H1 (cell line): ENCODE measurements at regions not wholly inside any gene's neighbourhood (a gene's known extent, or its start where the extent isn't known, plus 50 kb on each side); places are given as distances from the start of the nearest gene placed in this dataset.

ENCODE experiments used
- CTCF ChIA-PET: fragments of 300-600 bp; sonication (Branson Sonifier 250); formaldehyde crosslinking; loops from one replicate; lab custom pipeline; 2021; ENCODE audit not compliant: partially characterized antibody; lab: Charles Lee
- POLR2A ChIA-PET: fragments of 300-600 bp; sonication (Branson Sonifier 250); formaldehyde crosslinking; loops from one replicate; lab custom pipeline; 2021; ENCODE audit warnings: inconsistent platforms; ENCODE audit not compliant: partially characterized antibody; lab: Charles Lee
- DNase-seq, 2 experiments: peaks; one replicate each; pipeline versions ENCODE4 v3.0.0 to v3.0.0-alpha.2; 2010 to 2022; ENCODE audit warnings: low spot score in 2 of 2, low read depth in 1 of 2, mixed read lengths in 1 of 2
- FAIRE-seq: peaks from 2 replicates; lab custom pipeline; 2011; peaks lifted over from hg19 to GRCh38; lab: Jason Lieb, UNC
- H2AFZ ChIP-seq: 2 replicates; pipeline ENCODE4 v1.8.1; 2012; ENCODE audit warnings: low read length, inconsistent platforms
- H2AK5ac ChIP-seq: 2 replicates; pipeline ENCODE4 v1.6.1; 2013; ENCODE audit warnings: low read depth, low read length
- H2BK120ac ChIP-seq: replicated peaks from 2 replicates; pipeline ENCODE3; 2013; ENCODE audit warnings: low read depth, low read length, inconsistent platforms
- H2BK12ac ChIP-seq: 2 replicates; pipeline ENCODE4 v1.6.1; 2013; ENCODE audit warnings: low read depth, low read length
- H2BK15ac ChIP-seq: 2 replicates; pipeline ENCODE4 v1.6.1; 2013; ENCODE audit warnings: low read length
- H2BK20ac ChIP-seq: 2 replicates; pipeline ENCODE4 v1.6.1; 2013; ENCODE audit warnings: low read length
- H2BK5ac ChIP-seq: 2 replicates; pipeline ENCODE4 v1.6.1; 2013; ENCODE audit warnings: low read depth, low read length
- H3K14ac ChIP-seq: 2 replicates; pipeline ENCODE4 v1.6.1; 2013; ENCODE audit warnings: inconsistent platforms; ENCODE audit not compliant: insufficient read length
- H3K18ac ChIP-seq: 2 replicates; pipeline ENCODE4 v1.6.1; 2013; ENCODE audit warnings: low read length; ENCODE audit errors: extremely low read depth
- H3K23ac ChIP-seq: 2 replicates; pipeline ENCODE4 v1.6.1; 2013; ENCODE audit warnings: inconsistent platforms; ENCODE audit not compliant: insufficient read length
- H3K23me2 ChIP-seq: 2 replicates; pipeline ENCODE4 v1.6.1; 2013; ENCODE audit warnings: low read depth, low read length
- H3K27ac ChIP-seq: 2 replicates; pipeline ENCODE4 v1.6.1; 2011; ENCODE audit warnings: low read depth, low read length, inconsistent platforms
- H3K27me3 ChIP-seq, 4 experiments: replicated peaks in 1 of 4; 1 replicate in 1 of 4; 2 replicates in 3 of 4; pipeline versions ENCODE4 v1.6.1 to v1.8.1; 2011 to 2013; ENCODE audit warnings: low read length in 3 of 4, mild to moderate bottlenecking in 3 of 4, inconsistent platforms in 2 of 4, mixed read lengths in 2 of 4, moderate library complexity in 1 of 4; ENCODE audit not compliant: control insufficient read depth in 3 of 4, insufficient read depth in 3 of 4; ENCODE audit errors: extremely low read depth in 1 of 4
- H3K36me3 ChIP-seq, 4 experiments: 2 replicates each; pipeline versions ENCODE4 v1.6.1 to v1.8.1; 2011 to 2013; ENCODE audit warnings: mild to moderate bottlenecking in 4 of 4, low read length in 3 of 4, moderate library complexity in 2 of 4, control low read depth in 1 of 4, inconsistent platforms in 1 of 4; ENCODE audit not compliant: insufficient read depth in 4 of 4, control insufficient read depth in 2 of 4
- H3K4ac ChIP-seq: replicated peaks from 2 replicates; pipeline ENCODE3; 2013; ENCODE audit warnings: low read length, low read depth, mixed read lengths, inconsistent platforms; ENCODE audit not compliant: insufficient read length
- H3K4me1 ChIP-seq, 4 experiments: replicated peaks in 1 of 4; 1 replicate in 1 of 4; 2 replicates in 3 of 4; pipeline versions ENCODE4 v1.6.1 to v1.8.1; 2011 to 2013; ENCODE audit warnings: low read length in 3 of 4, inconsistent platforms in 2 of 4, mixed read lengths in 1 of 4; ENCODE audit not compliant: insufficient read depth in 4 of 4, control insufficient read depth in 3 of 4
- H3K4me2 ChIP-seq, 2 experiments: 2 replicates each; pipeline versions ENCODE4 v1.6.1 to v1.8.1; 2011 to 2013; ENCODE audit warnings: low read depth in 2 of 2, low read length in 2 of 2, control low read depth in 1 of 2, inconsistent platforms in 1 of 2, mild to moderate bottlenecking in 1 of 2; ENCODE audit not compliant: insufficient read depth in 1 of 2
- H3K4me3 ChIP-seq, 4 experiments: fragments of 200-600, 300-600 bp in 1 of 4; sonication (generic), shearing (Covaris generic), sonication (Bioruptor Twin) in 1 of 4; 2 replicates each; pipeline versions ENCODE4 v1.5.1 to v1.8.1; 2011 to 2016; ENCODE audit warnings: low read length in 4 of 4, low read depth in 3 of 4, control low read depth in 2 of 4, inconsistent platforms in 2 of 4, mild to moderate bottlenecking in 2 of 4, mixed read lengths in 1 of 4, moderate library complexity in 1 of 4; ENCODE audit not compliant: insufficient read depth in 2 of 4; ENCODE audit errors: extremely low read depth in 1 of 4
- H3K56ac ChIP-seq: replicated peaks from 2 replicates; pipeline ENCODE3; 2013; ENCODE audit warnings: low read depth, mild to moderate bottlenecking, mixed read lengths, low read length, inconsistent platforms; ENCODE audit not compliant: insufficient read length
- H3K79me1 ChIP-seq: 2 replicates; pipeline ENCODE4 v1.6.1; 2013; ENCODE audit warnings: low read depth, low read length, control low read depth
- H3K79me2 ChIP-seq, 2 experiments: 2 replicates each; pipeline versions ENCODE4 v1.6.1 to v1.8.1; 2012 to 2013; ENCODE audit warnings: low read length in 2 of 2, mild to moderate bottlenecking in 2 of 2, inconsistent platforms in 1 of 2; ENCODE audit not compliant: insufficient read depth in 2 of 2, control insufficient read depth in 1 of 2
- H3K9ac ChIP-seq, 4 experiments: replicated peaks in 1 of 4; 1 replicate in 1 of 4; 2 replicates in 3 of 4; pipeline versions ENCODE4 v1.6.1 to v1.8.1; 2011 to 2013; ENCODE audit warnings: low read depth in 3 of 4, low read length in 3 of 4, control low read depth in 2 of 4, mild to moderate bottlenecking in 2 of 4, moderate library complexity in 2 of 4, inconsistent platforms in 1 of 4; ENCODE audit errors: extremely low read depth in 1 of 4
- H3K9me3 ChIP-seq, 2 experiments: 2 replicates each; pipeline versions ENCODE4 v1.6.1 to v1.8.1; 2012 to 2013; ENCODE audit warnings: mild to moderate bottlenecking in 2 of 2, moderate library complexity in 2 of 2, control low read depth in 1 of 2, inconsistent platforms in 1 of 2, low read depth in 1 of 2, low read length in 1 of 2, mixed read lengths in 1 of 2; ENCODE audit not compliant: insufficient read depth in 2 of 2
- H4K20me1 ChIP-seq, 2 experiments: replicated peaks in 1 of 2; 2 replicates each; pipeline versions ENCODE3 to v1.8.1; 2011 to 2013; ENCODE audit warnings: inconsistent platforms in 2 of 2, low read length in 2 of 2, mild to moderate bottlenecking in 1 of 2; ENCODE audit not compliant: insufficient read depth in 2 of 2, control insufficient read depth in 1 of 2
- H4K5ac ChIP-seq: 2 replicates; pipeline ENCODE4 v1.6.1; 2013; ENCODE audit warnings: low read length, low read depth, mixed read lengths, inconsistent platforms; ENCODE audit not compliant: insufficient read length
- H4K8ac ChIP-seq: 2 replicates; pipeline ENCODE4 v1.8.0; 2013; ENCODE audit warnings: mild to moderate bottlenecking, moderate library complexity, low read length, inconsistent platforms; ENCODE audit not compliant: insufficient read depth; ENCODE audit errors: extremely low read depth
- H4K91ac ChIP-seq: replicated peaks from 2 replicates; pipeline ENCODE3; 2013; ENCODE audit warnings: low read length, mixed read lengths, inconsistent platforms; ENCODE audit not compliant: insufficient read length
- PHF8 ChIP-seq: fragments of 200-600 bp; sonication (generic); conservative IDR thresholded peaks from 2 replicates; pipeline ENCODE4 v1.7.1; 2012; ENCODE audit warnings: low read depth, mild to moderate bottlenecking, inconsistent platforms, low read length, moderate library complexity
- WGBS, 2 experiments: shearing (Covaris generic) in 1 of 2; methylation state at CpG; one replicate each; pipeline versions ENCODE4 v1.1.6 to v1.1.7; 2013 to 2015; ENCODE audit warnings: low lambda C conversion rate in 2 of 2, mixed read lengths in 2 of 2, inconsistent platforms in 1 of 2, low coverage in 1 of 2, missing lambda C conversion rate in 1 of 2; ENCODE audit not compliant: insufficient replicate concordance in 2 of 2, insufficient coverage in 1 of 2, insufficient read length in 1 of 2; ENCODE audit errors: extremely low coverage in 1 of 2, missing lambda C conversion rate in 1 of 2; 5-methylcytosine and 5-hydroxymethylcytosine counted together

DNA sequence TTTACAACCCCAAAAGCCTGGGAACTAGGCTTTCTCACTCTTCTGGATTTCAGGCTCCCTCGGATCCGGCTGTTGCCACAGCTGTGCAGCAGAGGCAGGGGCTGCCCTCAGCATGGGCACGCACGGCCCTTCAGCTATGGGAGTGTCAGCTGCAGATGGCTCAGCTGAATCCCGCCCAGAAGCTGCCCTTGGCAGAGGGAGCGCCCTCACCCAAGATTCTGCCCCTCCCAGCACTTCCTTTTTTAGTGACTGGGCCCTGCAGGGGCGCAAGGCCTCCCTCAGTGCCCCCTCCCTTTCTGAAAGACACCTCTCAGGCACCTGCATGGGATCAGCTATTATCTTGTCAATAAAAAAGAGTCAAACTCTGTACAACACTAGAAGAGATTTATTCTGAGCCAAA, 67.9 kb upstream of the THBS2 start:
- Histone ChIP-seq H3K36me3 (no peaks in the 10 kb centered on the region), H3K4me3 (no peak overlapping the region), H3K9me3 (no peaks in the 10 kb centered on the region), H3K14ac (no peak overlapping the region), H3K4me1 (no peaks in the 10 kb centered on the region; a peak in 1 of 7 replicates), H2AK5ac (no peak overlapping the region), H3K23ac (no peak overlapping the region), H3K9ac (no peak overlapping the region), H4K5ac (no peak overlapping the region), H3K23me2 (no peaks in the 10 kb centered on the region), H2BK20ac (no peak overlapping the region), H3K79me2 (no peaks in the 10 kb centered on the region), H3K27me3 (no peaks in the 10 kb centered on the region), H4K20me1 (no peaks in the 10 kb centered on the region), H3K4me2 (no peak overlapping the region), H3K4ac (no peak overlapping the region), H3K27ac (no peak overlapping the region), H2BK5ac (no peak overlapping the region), H2BK15ac (no peak overlapping the region), H3K79me1 (no peaks in the 10 kb centered on the region), H4K8ac (no peak overlapping the region; the same call in 1 of the 2 replicates), H2AFZ (no peak overlapping the region), H3K56ac (no peak overlapping the region), H3K18ac (no peak overlapping the region), H2BK120ac (no peak overlapping the region), H4K91ac (peak overlapping the region; percentile 34), H2BK12ac (no peak overlapping the region)
- ChIA-PET POLR2A (interaction anchor here (1.0 kb wide), 1 partner anchor 122 kb away, joined by 3 read pairs; no protein-coding TSS in a partner anchor), CTCF (interaction anchor here (1.0 to 1.6 kb wide), 3 partner anchors 91 to 429 kb away, joined by 3 to 6 read pairs (median 4); no protein-coding TSS in a partner anchor)
- WGBS, 2 experiments = 86% methylated on average over 7 of the region's 7 CpGs; no CpG with 5 or more reads in 1 of the 2 experiments
- FAIRE-seq (no peak), DNase-seq (no peak)
- no peak for TF ChIP-seq PHF8
